ENCODE measurements at regions not wholly inside any gene's neighbourhood (a gene's known extent, or its start where the extent isn't known, plus 50 kb on each side); places are given as distances from the start of the nearest gene placed in this dataset.

DNA sequence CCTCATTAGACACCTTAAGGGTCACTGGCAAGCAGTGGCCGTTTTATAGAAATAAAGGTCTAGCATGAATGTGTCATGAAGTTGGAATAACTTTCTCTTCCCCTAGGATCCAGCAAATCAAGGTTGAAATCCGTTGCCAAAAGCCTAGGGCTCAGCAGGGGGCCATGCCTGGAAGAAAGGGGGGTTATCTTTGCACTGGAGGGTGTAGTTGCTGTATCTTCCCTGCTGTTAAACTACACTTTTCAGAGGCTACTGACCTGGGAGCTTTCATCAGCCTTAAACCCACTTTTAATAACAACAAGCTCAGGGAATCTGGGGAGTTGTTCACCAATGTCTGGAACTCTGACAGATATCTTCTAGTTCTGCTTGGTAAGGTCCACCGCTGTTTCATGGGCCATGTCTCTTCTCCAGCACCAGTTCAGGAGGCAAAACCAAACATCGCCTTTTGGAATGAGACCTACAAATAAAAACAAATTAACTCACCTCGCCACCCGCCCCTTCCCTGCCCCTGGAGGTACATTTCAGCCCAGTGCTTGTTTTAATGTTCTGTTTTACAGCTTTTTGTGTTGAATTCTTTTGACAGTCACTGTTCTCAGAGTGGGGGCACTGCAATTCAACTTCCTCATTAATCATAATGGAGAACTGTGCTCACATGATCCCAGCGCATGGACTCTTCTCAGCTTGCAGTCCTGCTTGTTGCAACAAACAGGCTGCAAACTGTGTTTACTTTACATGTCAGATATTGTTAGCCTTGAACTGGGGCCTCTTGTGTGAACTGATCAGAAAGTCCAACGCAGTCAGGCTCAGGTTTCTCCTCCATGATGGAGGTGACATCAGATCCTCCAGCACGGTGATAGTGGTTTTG, 508.7 kb downstream of the KCNJ2 start:
- TF ChIP-seq CEBPB (IDR thresholded peaks at IDR 0.05; ENCODE audit: low read depth, low read length) (no peak), HDAC2 (IDR thresholded peaks at IDR 0.05; ENCODE audit: borderline replicate concordance in 1 of 2, low read depth in 2 of 2, low read length in 2 of 2) (no peak), MAFK (IDR thresholded peaks at IDR 0.05; ENCODE audit: low read depth, low read length) (no peak), CHD2 (IDR thresholded peaks at IDR 0.05; ENCODE audit: low read length) (no peak), POLR2AphosphoS5 (IDR thresholded peaks at IDR 0.05; ENCODE audit: low read depth, low read length) (no peak), SUZ12 (IDR thresholded peaks at IDR 0.05; ENCODE audit: low read length) (no peak)
- TF ChIP-seq, protein P1, sequence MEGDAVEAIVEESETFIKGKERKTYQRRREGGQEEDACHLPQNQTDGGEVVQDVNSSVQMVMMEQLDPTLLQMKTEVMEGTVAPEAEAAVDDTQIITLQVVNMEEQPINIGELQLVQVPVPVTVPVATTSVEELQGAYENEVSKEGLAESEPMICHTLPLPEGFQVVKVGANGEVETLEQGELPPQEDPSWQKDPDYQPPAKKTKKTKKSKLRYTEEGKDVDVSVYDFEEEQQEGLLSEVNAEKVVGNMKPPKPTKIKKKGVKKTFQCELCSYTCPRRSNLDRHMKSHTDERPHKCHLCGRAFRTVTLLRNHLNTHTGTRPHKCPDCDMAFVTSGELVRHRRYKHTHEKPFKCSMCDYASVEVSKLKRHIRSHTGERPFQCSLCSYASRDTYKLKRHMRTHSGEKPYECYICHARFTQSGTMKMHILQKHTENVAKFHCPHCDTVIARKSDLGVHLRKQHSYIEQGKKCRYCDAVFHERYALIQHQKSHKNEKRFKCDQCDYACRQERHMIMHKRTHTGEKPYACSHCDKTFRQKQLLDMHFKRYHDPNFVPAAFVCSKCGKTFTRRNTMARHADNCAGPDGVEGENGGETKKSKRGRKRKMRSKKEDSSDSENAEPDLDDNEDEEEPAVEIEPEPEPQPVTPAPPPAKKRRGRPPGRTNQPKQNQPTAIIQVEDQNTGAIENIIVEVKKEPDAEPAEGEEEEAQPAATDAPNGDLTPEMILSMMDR (IDR thresholded peaks at IDR 0.05; ENCODE audit: control extremely low read depth in 1 of 3, insufficient read depth in 1 of 3, low read depth in 1 of 3, low read length in 3 of 3), result no peak
- TF ChIP-seq, protein P2, sequence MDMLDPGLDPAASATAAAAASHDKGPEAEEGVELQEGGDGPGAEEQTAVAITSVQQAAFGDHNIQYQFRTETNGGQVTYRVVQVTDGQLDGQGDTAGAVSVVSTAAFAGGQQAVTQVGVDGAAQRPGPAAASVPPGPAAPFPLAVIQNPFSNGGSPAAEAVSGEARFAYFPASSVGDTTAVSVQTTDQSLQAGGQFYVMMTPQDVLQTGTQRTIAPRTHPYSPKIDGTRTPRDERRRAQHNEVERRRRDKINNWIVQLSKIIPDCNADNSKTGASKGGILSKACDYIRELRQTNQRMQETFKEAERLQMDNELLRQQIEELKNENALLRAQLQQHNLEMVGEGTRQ (IDR thresholded peaks at IDR 0.05; ENCODE audit: low read length), result no peak
